HCEC 1CT (cell line): ENCODE measurements at regions not wholly inside any gene's neighbourhood (a gene's known extent, or its start where the extent isn't known, plus 50 kb on each side); places are given as distances from the start of the nearest gene placed in this dataset.

Experiments
- DNase-seq: peaks from one replicate; pipeline ENCODE4 v3.0.0-alpha.2; 2017

- no peak for DNase-seq
Observed at GRCh38 chr6:164911873-164912580, 397.4 kb downstream of the C6orf118 start.

- DNase-seq, result no peak
Observed at GRCh38 chr6:164911151-164911550, 398.3 kb downstream of the C6orf118 start.

GRCh38 chr6:164906766-164907165, 402.6 kb downstream of the C6orf118 start:
- no peak for DNase-seq

- DNase-seq, result no peak
Observed at GRCh38 chr6:164905311-164905710, 404.1 kb downstream of the C6orf118 start.

GRCh38 chr6:164898412-164898811, 411.0 kb downstream of the C6orf118 start:
- no peak for DNase-seq

- no peak for DNase-seq
Observed at GRCh38 chr6:164897523-164898235, 411.7 kb downstream of the C6orf118 start.

- no peak for DNase-seq
Observed at GRCh38 chr6:164889980-164890379, 419.4 kb downstream of the C6orf118 start.

- DNase-seq, result no peak
Observed at GRCh38 chr6:164887660-164888059, 421.7 kb downstream of the C6orf118 start.

GRCh38 chr6:164882236-164882635, 427.2 kb downstream of the C6orf118 start:
- no peak for DNase-seq

GRCh38 chr6:164871783-164872182, 437.6 kb downstream of the C6orf118 start:
- DNase-seq, result no peak

GRCh38 chr6:164870164-164870563, 439.2 kb downstream of the C6orf118 start:
- no peak for DNase-seq

- no peak for DNase-seq
Observed at GRCh38 chr6:164861967-164862366, 447.4 kb downstream of the C6orf118 start.

- DNase-seq, result no peak
Observed at GRCh38 chr6:164859816-164860215, 449.6 kb downstream of the C6orf118 start.

- DNase-seq, result no peak
Observed at GRCh38 chr6:164856138-164856537, 453.3 kb downstream of the C6orf118 start.

GRCh38 chr6:164855281-164855680, 454.1 kb downstream of the C6orf118 start:
- no peak for DNase-seq

- no peak for DNase-seq
Observed at GRCh38 chr6:164854526-164854925, 454.9 kb downstream of the C6orf118 start.

- no peak for DNase-seq
Observed at GRCh38 chr6:164845773-164846172, 463.6 kb downstream of the C6orf118 start.

- no peak for DNase-seq
Observed at GRCh38 chr6:164842085-164842484, 467.3 kb downstream of the C6orf118 start.

- DNase-seq, result no peak
Observed at GRCh38 chr6:164838068-164838615, 471.3 kb downstream of the C6orf118 start.

- no peak for DNase-seq
Observed at GRCh38 chr6:164836486-164836885, 472.9 kb downstream of the C6orf118 start.

- no peak for DNase-seq
Observed at GRCh38 chr6:164832410-164832809, 477.0 kb downstream of the C6orf118 start.

GRCh38 chr6:164827537-164827936, 481.9 kb downstream of the C6orf118 start:
- no peak for DNase-seq

- DNase-seq, result no peak
Observed at GRCh38 chr6:164826831-164827468, 482.5 kb downstream of the C6orf118 start.

GRCh38 chr6:164825386-164825785, 484.0 kb downstream of the C6orf118 start:
- DNase-seq, result no peak
